HG03045 (cell line): ENCODE measurements at regions not wholly inside any gene's neighbourhood (a gene's known extent, or its start where the extent isn't known, plus 50 kb on each side); places are given as distances from the start of the nearest gene placed in this dataset.

Experiments used
- ATAC-seq: cut with Tn5 transposase; IDR thresholded peaks from one replicate; pipeline ENCODE4 v1.9.1; 2021; ENCODE audit warnings: mild to moderate bottlenecking, moderate library complexity; ENCODE audit not compliant: unreplicated experiment

DNA sequence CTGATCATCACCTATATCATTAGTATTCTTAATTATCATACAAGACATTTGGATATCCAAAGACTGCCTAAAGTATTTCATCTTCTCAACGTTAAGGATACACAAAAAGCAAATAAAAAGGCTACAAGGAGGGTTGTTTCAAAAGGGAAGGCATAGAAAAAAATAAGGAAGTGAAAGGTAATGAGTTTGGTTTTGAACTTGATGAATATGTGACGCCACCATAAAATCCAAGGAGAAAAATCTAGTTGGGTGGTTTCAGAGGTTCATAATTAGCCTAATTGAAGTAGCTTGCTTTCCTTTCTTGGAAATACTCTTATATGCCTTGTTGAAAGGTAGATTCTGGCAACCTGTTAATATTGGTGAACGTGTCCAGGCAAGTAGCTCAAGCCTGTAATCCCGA is 96.1 kb upstream of the SGCD start:
- ATAC-seq: no peak

DNA sequence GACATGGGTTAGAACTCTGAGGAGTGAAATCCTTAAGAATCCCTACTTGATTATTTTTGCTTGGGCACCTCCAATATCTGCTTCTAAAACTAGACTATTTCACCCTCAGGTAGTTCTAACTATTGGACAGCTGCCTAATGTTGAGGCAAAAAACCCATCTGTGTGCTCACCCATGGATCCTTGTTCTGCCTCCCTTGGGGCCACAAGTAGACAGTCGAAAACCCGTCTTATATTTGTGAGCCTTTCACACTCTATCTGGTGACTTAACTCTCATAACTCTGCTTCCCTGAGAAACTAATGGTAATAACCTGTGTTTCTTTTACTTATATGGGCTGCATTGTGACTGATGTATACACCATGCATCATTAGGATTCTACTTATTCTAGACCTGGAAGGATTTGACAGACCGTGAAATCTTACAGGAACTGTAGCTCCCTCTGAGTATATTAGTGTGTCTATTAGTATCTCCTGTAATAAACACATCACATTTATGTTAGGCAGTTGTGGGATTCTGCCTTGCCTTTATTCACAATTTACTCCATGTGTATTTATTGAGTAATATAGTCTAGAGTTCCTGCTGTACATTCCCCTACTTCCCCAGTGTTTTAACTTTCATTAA is 94.6 kb upstream of the SGCD start:
- no peak for ATAC-seq

DNA sequence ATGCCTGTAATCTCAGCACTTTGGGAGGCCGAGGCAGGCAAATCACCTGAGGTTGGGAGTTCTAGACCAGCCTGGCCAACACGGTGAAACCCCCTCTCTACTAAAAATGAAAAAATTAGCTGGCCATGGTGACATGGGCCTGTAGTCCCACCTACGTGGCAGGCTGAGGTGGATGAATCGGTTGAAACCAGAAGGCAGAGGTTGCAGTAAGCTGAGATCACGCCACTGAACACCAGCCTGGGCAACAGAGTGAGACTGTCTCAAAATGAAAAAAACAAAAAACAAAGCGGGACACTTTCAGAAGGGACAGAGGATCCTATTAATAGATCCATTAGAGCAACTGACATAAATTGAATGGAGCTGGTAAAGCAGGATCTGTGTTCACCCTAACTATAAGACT is 89.6 kb upstream of the SGCD start:
- no peak for ATAC-seq

DNA sequence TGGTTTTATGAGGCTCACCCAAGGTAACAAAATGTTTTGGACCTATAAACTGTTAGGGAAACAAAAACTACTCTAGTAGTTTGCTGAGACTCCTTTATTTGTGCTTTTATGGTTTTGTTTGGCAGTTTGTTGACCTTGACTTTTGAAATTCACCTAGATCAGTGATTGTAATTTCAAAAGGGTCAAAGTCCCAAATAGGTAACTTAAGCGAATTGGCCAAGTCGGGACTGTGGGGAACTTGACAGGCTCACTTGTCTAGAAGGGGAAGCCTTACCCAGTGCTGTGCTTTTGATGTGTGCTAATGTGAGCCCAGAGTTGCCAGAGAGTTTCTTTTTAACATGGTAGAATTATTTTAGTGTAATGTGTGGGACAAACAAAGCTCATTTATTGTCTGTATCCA is 87.2 kb upstream of the SGCD start:
- no peak for ATAC-seq

DNA sequence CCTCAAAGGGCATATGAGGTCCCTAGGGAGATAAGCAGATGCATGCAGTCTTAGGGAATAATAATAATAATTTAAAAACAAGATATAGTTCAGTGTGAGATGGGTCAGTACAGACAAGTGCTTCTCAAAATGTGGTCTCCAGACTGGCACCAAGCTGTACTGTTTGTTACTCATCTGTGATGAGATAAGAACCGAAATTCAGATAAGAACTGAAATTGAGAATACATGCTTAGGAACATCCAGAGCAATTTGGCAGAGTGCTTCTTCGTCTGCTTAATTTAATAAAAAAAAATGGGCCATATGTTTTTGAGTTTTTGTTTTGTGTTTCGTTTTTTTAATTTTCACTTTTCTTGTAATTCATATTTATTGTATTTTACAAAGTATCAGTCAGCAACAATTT is 86.5 kb upstream of the SGCD start:
- no peak for ATAC-seq

DNA sequence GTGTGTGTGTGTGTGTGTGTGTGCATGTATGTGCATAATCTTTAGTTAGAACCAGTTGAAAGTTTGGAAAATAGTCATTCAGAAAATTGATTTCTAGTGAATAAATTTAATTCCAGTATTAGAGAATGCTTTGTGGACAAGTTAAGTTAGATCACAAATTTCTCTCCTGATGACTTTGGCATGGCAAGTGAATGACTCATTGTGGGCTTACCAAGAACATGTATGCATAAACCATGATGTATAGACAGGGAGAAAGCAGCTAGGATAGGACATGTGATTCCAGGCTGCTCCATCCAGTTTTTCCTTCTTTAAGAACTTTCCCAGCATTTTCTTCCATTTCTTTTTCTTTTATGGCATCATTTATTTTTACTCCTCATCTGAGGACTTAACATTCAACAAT is 85.7 kb upstream of the SGCD start:
- no peak for ATAC-seq

DNA sequence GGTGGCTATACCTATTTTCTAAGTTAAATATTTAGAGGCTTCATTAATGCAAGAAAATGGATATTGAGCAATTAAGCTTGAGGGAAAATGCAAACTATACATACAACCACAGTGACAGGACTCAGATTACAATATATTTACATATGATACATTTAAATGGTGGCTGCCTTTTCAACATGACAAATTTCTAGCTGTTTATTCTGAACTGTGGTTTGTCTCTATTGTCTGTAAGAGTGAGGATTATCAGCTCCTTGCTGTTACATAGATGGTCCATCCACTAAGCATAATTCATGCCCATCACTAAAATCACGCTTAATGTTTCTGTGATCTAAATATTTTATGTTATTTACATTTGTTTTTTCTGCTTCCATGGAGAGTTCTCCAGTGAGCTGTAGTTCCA is 81.1 kb upstream of the SGCD start:
- no peak for ATAC-seq

DNA sequence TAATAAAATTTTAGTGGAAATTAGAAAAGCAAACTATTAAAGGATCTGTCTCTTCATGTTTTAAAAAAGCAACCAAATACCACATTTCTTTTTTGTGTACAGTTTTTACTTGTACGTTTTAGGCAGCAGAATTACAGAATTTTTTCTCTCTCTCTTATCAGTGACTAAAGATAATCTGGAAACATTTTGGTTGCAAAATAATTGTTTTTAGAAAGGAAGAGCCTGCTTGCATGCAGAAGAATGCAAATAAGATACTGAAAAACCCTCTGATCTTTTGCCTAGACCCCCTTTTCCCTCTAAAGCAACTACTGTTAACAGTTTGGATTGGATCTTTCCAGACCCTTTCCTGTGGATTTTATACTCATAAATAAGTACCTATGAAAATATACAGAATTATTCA is 75.9 kb upstream of the SGCD start:
- no peak for ATAC-seq

DNA sequence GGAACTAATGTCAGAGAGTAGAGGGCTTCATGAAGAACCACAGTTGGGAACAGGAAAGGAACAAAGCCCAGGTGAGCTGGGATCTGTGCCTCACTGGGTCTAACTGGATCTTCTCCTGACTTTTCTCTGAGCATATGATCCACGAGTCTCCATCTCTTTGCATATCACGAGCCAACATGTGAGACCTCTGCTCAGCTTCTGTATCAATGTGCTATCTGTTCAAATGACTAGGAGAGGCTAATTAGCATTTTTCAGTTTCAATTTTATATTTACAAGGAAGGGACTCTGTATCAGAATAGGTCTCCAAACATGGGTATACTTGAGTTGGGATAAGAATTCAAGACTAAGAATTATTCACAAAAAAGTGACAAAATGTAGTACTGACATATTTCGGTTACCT is 73.8 kb upstream of the SGCD start:
- ATAC-seq: no peak

DNA sequence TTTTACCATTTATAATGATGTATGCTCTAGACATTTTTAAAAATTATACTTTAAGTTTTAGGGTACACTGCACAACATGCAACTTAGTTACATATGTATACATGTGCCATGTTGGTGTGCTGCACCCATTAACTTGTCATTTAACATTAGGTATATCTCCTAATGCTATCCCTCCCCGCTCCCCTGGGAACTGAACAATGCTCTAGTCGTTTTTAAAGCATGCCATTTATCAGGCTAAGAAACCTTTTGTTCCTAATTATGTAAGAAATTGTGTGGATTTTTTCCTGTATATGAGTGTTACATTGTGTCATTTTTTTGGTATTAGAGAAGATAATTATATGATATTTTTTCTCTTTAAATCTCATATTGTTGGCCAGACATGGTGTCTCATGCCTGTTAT is 72.8 kb upstream of the SGCD start:
- ATAC-seq: no peak

DNA sequence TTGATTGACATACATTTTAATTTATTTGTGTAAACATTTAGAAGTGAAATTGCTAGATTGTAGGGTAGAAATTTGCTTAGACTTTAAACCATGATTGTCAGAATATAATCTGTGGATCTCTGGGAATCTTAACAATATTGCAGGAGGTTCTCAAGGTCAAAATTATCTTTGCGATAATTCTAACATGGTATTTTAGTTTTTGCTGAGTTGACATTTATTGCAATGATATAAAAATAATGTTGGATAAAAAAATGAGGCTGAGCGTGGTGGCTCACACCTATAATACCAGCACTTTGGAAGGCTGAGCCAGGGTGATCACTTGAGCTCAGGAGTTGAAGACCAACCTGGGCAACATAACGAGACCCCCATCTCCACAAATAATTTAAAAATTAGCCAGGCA is 70.3 kb upstream of the SGCD start:
- ATAC-seq: no peak

DNA sequence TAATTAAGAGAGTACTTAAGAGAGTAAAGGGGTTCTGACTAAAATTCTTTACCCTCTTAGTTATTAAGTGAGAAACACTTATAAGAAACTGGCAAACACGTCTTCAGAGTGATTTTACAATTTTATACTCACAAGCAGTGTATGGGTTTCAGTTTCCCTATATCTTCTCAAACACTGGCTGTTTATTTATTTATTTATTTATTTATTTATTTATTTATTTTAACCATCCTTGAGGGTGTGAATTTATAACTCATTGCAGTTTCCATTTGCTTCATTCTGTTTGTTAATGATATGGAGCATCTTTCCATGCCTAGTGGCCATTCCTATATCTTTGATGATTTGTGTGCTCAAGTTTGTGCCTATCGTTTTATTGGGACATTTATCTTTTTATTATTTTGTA is 68.0 kb upstream of the SGCD start:
- no peak for ATAC-seq

DNA sequence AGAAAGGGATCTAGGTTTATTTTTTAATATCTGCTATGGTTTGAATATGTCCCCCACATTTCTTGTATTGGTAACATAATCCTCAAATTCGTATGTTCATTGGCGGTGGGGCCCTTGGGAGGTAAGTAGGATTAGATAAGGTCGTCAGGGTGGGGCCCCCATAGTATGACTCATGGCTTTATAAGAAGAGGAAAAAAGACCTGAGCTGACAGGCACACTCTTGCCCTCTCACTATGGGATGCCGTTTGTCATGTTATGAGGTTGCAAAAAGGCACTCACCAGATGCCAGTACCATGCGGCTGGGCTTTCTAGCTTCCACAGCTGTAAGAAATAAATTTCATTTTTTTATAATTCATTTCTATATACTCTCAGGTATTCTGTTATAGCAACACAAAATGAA is 67.3 kb upstream of the SGCD start:
- ATAC-seq: no peak

DNA sequence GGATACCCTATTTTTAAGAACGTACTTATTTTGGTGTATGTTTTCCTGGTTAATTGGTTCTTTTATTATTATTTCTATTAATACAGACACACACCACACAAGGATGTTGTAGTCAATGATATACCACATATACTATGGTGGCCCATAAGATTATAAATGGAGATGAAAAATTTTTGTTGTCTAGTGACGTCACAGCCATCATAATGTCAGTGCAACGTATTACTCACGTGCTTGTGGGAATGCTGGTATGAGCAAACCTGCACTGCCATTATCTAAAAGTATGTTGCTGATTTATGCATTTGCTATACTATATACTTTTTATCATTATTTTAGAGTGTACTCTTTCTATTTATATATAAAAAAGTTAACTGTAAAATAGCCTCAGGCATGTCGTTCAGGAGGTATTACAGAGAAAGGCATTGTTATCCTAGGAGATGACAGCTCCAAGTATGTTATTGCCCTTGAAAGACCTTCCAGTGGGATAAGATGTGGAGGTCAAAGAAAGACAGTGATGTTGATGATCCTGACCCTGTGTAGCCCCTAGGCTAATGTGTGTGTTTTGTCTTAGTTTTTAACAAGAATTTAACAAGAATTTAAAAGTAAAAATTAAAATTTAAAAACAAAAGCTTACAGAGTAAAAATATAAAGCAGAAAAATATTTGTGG is 65.6 kb upstream of the SGCD start:
- ATAC-seq: no peak

DNA sequence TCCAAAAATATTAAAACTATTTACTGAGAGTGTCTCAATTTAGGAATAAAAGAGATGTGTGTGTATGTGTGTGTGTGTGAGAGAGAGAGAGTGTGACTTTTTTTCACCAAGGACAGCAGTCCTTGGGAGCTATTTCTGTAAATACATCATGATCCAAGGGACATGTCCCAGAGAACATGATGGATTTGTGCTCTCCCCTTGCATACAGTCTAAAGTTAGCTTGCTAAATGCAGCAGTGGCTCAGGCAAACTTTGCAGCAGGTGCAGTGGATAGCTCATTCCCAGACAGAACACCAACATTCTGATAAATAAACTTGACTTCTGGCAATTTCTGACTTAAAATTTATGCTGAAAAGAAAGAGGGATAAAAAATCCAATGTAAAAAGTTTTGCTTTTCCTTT is 55.4 kb upstream of the SGCD start:
- no peak for ATAC-seq

DNA sequence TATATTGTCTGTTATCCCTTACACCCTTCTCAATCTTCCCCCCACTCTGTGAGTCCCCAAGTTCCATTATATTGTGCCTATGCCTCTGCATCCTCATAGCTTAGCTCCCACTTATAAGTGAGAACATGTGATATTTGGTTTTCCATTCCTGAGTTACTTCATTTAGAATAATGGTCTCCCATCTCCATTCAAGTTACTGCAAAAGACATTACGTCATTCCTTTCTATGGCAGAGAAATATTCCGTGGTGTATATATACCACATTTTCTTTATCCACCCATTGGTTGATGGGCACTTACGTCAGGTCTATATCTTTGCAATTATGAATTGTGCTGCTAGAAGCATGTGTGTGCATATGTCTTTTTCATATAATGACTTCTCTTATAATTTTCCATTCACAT is 54.8 kb upstream of the SGCD start:
- ATAC-seq: no peak

DNA sequence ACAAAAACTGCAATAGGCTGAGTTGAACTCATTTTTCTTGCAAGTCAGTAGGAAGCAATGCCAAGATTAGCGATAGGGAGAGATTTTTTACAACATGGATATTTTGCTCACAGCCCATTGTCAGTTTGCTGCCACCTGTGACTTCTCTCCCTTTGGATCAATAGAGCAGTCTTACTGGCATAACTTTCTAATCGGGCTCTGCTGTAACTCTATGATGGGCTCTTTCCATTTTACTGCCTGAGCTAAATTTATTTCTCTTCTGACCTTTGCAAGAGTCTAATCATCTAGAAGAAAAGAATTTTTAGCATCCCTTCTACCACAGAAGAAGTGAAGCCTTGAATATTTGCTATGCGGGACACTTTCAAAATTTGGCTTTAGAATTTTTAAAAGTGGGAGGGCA is 53.6 kb upstream of the SGCD start:
- no peak for ATAC-seq

DNA sequence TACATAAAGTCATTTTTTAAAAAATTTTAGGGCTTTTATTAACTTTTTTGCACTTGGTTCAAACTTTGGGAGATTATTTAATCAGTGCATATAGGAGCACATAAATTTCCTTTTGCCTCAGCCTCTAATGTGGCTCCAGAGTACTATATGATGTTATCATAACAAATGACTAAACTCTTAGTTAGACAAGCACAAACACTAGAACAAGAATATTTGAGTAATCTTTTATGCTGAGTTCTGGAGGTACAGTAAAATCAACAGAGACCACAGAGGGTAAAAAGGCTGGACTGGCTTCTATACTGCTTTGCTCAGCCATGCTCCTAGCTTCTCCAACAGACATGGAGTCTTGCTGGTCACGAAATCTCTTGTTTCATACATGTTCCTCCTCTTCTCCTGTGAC is 52.5 kb upstream of the SGCD start:
- ATAC-seq: no peak
